ENCODE measurements at regions not wholly inside any gene's neighbourhood (a gene's known extent, or its start where the extent isn't known, plus 50 kb on each side); places are given as distances from the start of the nearest gene placed in this dataset.

- H3K27me3 ChIP-seq (replicated peaks in 1 of 2; ENCODE audit: control insufficient read depth in 2 of 2, insufficient read depth in 2 of 2, low read length in 1 of 2): no peaks in the 10 kb centered on the region
- H3K79me2 ChIP-seq (ENCODE audit: control insufficient read depth, insufficient read depth, low read length): no peaks in the 10 kb centered on the region
- FAIRE-seq (no peak), ATAC-seq (no peak), DNase-seq (ENCODE audit: low read depth, low spot score) (no peak)
- no peak overlapping the region for H3K4me2 ChIP-seq (ENCODE audit: control insufficient read depth, insufficient read depth)
- CTCF ChIA-PET: no interaction called here
- RAD21 ChIA-PET (ENCODE audit: unreplicated experiment): no interaction called here
- 61% methylated on average over 3 of the region's 3 CpGs for WGBS (ENCODE audit: insufficient coverage, insufficient replicate concordance, low lambda C conversion rate, missing lambda C conversion rate)
- SMC1A ChIA-PET (ENCODE audit: uncharacterized antibody, unreplicated experiment): no interaction called here
- H3K36me3 ChIP-seq (ENCODE audit: control insufficient read depth in 2 of 2, insufficient read depth in 2 of 2, low read length in 1 of 2): no peaks in the 10 kb centered on the region
- in situ Hi-C loops (cut with MboI) (no loop called here), intact Hi-C loops (cut with micrococcal nuclease; ENCODE audit: unreplicated experiment) (no loop called here)
- no TSS peak for BruUV-seq (replicated peaks)
- H3K4me3 ChIP-seq: no peak overlapping the region
- no peak overlapping the region for H2AFZ ChIP-seq (ENCODE audit: control insufficient read depth, low read depth, low read length)
- no peaks in the 10 kb centered on the region for H3K9me3 ChIP-seq (replicated peaks; ENCODE audit: control insufficient read depth, insufficient read depth, low read length)
- no peak overlapping the region for H3K9ac ChIP-seq (ENCODE audit: control insufficient read depth, insufficient read depth, low read length)
- H4K20me1 ChIP-seq (ENCODE audit: control insufficient read depth, insufficient read depth): no peaks in the 10 kb centered on the region
- POLR2A ChIA-PET: no interaction called here
- no peak overlapping the region for H3K27ac ChIP-seq (ENCODE audit: control insufficient read depth, insufficient read depth)
- H3K4me1 ChIP-seq (ENCODE audit: control insufficient read depth, insufficient read depth, low read length): no peaks in the 10 kb centered on the region
- TF ChIP-seq RELA (IDR thresholded peaks at IDR 0.05; ENCODE audit: borderline replicate concordance, partially characterized antibody) (no peak), MYC (IDR thresholded peaks at IDR 0.05; ENCODE audit: insufficient read depth, insufficient read length, insufficient replicate concordance, low read length, severe bottlenecking) (no peak), TARDBP (IDR thresholded peaks at IDR 0.05; ENCODE audit: borderline replicate concordance) (no peak), STAT1 (conservative IDR thresholded peaks at IDR 0.05) (no peak), SMC3 (IDR thresholded peaks at IDR 0.05; ENCODE audit: borderline replicate concordance, low read length) (no peak), RAD51 (IDR thresholded peaks at IDR 0.05) (no peak), SREBF2 (IDR thresholded peaks at IDR 0.05; ENCODE audit: low read length) (no peak), YBX1 (IDR thresholded peaks at IDR 0.05) (no peak), RFX5 (IDR thresholded peaks at IDR 0.05; ENCODE audit: low read depth, low read length) (no peak), PML (IDR thresholded peaks at IDR 0.05; ENCODE audit: low read length) (no peak), KAT2A (conservative IDR thresholded peaks at IDR 0.05; ENCODE audit: control insufficient read depth, low read depth, low read length) (no peak), PRDM15 (CRISPR knock-in tag; IDR thresholded peaks at IDR 0.05) (no peak), BCL3 (IDR thresholded peaks at IDR 0.05; ENCODE audit: borderline replicate concordance, insufficient read depth, low read depth, low read length, poor library complexity, severe bottlenecking) (no peak), CUX1 (IDR thresholded peaks at IDR 0.05; ENCODE audit: insufficient replicate concordance, low read depth, low read length) (no peak), IRF3 (IDR thresholded peaks at IDR 0.05) (no peak)
These were observed 183.2 kb upstream of the RPRM start for GRCh38 chr2:153661801-153662200.
